ENCODE measurements at regions not wholly inside any gene's neighbourhood (a gene's known extent, or its start where the extent isn't known, plus 50 kb on each side); places are given as distances from the start of the nearest gene placed in this dataset.

GRCh38 chr5:110150199-110150598 is 460.5 kb downstream of the MAN2A1 start:
- no peak overlapping the region for H3K4me3 Mint-ChIP-seq
- no peak for TF ChIP-seq ZNF462 (CRISPR knock-in tag; IDR thresholded peaks at IDR 0.05)
- TF ChIP-seq ETS1 (IDR thresholded peaks at IDR 0.05): no peak
- TF ChIP-seq ZNF114 (CRISPR knock-in tag; IDR thresholded peaks at IDR 0.05): no peak
- Histone ChIP-seq H3K4me1 (ENCODE audit: insufficient read depth) (no peaks in the 10 kb centered on the region), H4K20me1 (replicated peaks; ENCODE audit: insufficient read depth) (no peaks in the 10 kb centered on the region), H3K9me2 (ENCODE audit: insufficient read depth) (no peaks in the 10 kb centered on the region), H3K27me3 (ENCODE audit: insufficient read depth) (no peaks in the 10 kb centered on the region), H3K4me2 (no peak overlapping the region), H3F3A (replicated peaks; ENCODE audit: low read depth) (no peaks in the 10 kb centered on the region), H3K27ac (ENCODE audit: low read depth) (no peak overlapping the region), H2AFZ (no peak overlapping the region), H3K4me3 (no peak overlapping the region), H3K36me3 (ENCODE audit: insufficient read depth) (no peaks in the 10 kb centered on the region), H3K79me2 (replicated peaks; ENCODE audit: insufficient read depth) (no peaks in the 10 kb centered on the region)
- DNase-seq (ENCODE audit: low spot score) (no peak), ATAC-seq (no peak)
- no peaks in the 10 kb centered on the region for H3K4me1 Mint-ChIP-seq
- no peaks in the 10 kb centered on the region for H3K9me3 Mint-ChIP-seq
- no peak overlapping the region for H3K27ac Mint-ChIP-seq
- no peaks in the 10 kb centered on the region for H3K27me3 Mint-ChIP-seq (ENCODE audit: insufficient read depth, low read depth, poor library complexity)
- no peaks in the 10 kb centered on the region for H3K36me3 Mint-ChIP-seq (ENCODE audit: low read depth)

- no peaks in the 10 kb centered on the region for H3K79me2 ChIP-seq (replicated peaks; ENCODE audit: insufficient read depth)
- no peaks in the 10 kb centered on the region for H3K9me2 ChIP-seq (ENCODE audit: insufficient read depth)
- H3K27ac ChIP-seq (ENCODE audit: low read depth): no peak overlapping the region
- no peak for DNase-seq (ENCODE audit: low spot score)
- no peaks in the 10 kb centered on the region for H3K36me3 Mint-ChIP-seq (ENCODE audit: low read depth)
- peaks cover 8% of the 10 kb centered on the region; the same call in 2 of the 3 replicates for H3K4me1 Mint-ChIP-seq
- no peak overlapping the region for H3K4me3 ChIP-seq
- TF ChIP-seq REST (IDR thresholded peaks at IDR 0.05; ENCODE audit: unreplicated experiment) (no peak), ZNF114 (CRISPR knock-in tag; IDR thresholded peaks at IDR 0.05) (no peak), ZNF331 (CRISPR knock-in tag; IDR thresholded peaks at IDR 0.05; ENCODE audit: low read depth) (no peak), POLR2AphosphoS5 (IDR thresholded peaks at IDR 0.05; ENCODE audit: low read depth) (no peak), CREB1 (CRISPR knock-in tag; IDR thresholded peaks at IDR 0.05; ENCODE audit: low read depth) (no peak)
- H2AFZ ChIP-seq: no peak overlapping the region
- H3K4me3 Mint-ChIP-seq: no peak overlapping the region
- peaks cover 2% of the 10 kb centered on the region for H3K27me3 Mint-ChIP-seq (ENCODE audit: insufficient read depth, low read depth, poor library complexity)
- H3F3A ChIP-seq (replicated peaks; ENCODE audit: low read depth): no peaks in the 10 kb centered on the region
- no peaks in the 10 kb centered on the region for H3K9me3 Mint-ChIP-seq
- no peaks in the 10 kb centered on the region for H3K27me3 ChIP-seq (ENCODE audit: insufficient read depth)
- no peak overlapping the region for H3K4me2 ChIP-seq
- no peaks in the 10 kb centered on the region for H3K36me3 ChIP-seq (ENCODE audit: insufficient read depth)
- no peaks in the 10 kb centered on the region for H4K20me1 ChIP-seq (replicated peaks; ENCODE audit: insufficient read depth)
- peaks cover 9% of the 10 kb centered on the region; the same call in 1 of the 2 replicates for H3K4me1 ChIP-seq (ENCODE audit: insufficient read depth)
- ATAC-seq: no peak
- H3K27ac Mint-ChIP-seq: no peak overlapping the region
These were observed 469.5 kb downstream of the MAN2A1 start for GRCh38 chr5:110159202-110159601.

Measured in GM23338 (cell line).